Suprapubic skin (tissue), 4 donors: ENCODE measurements at regions not wholly inside any gene's neighbourhood (a gene's known extent, or its start where the extent isn't known, plus 50 kb on each side); places are given as distances from the start of the nearest gene placed in this dataset.

Experiments used
- DNase-seq, 2 donors: peaks; one replicate each; pipeline ENCODE4 v3.0.0-alpha.2; 2019; ENCODE audit warnings: low spot score in 2 of 2
- H3K27ac ChIP-seq: fragments of 200-600 bp; sonication (generic); one replicate; pipeline ENCODE4 v1.5.1; 2019
- H3K27me3 ChIP-seq: fragments of 200-600 bp; sonication (generic); one replicate; pipeline ENCODE4 v1.5.1; 2019
- H3K36me3 ChIP-seq: fragments of 200-600 bp; sonication (generic); one replicate; pipeline ENCODE4 v1.5.1; 2019
- H3K4me1 ChIP-seq: fragments of 200-600 bp; sonication (generic); one replicate; pipeline ENCODE4 v1.5.1; 2019
- H3K4me3 ChIP-seq: fragments of 200-600 bp; sonication (generic); one replicate; pipeline ENCODE4 v1.5.1; 2019; ENCODE audit warnings: mild to moderate bottlenecking
- H3K9me3 ChIP-seq: fragments of 200-600 bp; sonication (generic); one replicate; pipeline ENCODE4 v1.5.1; 2019
- EP300 ChIP-seq: sonication (generic); formaldehyde crosslinking; IDR thresholded peaks from one replicate; pipeline ENCODE4 v1.6.1; 2017; ENCODE audit warnings: antibody characterized with exemption
- POLR2A ChIP-seq, 2 donors: fragments of 450-650 bp; IDR thresholded peaks; one replicate each; pipeline ENCODE4 v1.6.1; 2017; ENCODE audit warnings: antibody characterized with exemption in 2 of 2, mild to moderate bottlenecking in 2 of 2, moderate library complexity in 2 of 2
- POLR2AphosphoS5 ChIP-seq, 3 donors: sonication (generic); formaldehyde crosslinking; IDR thresholded peaks; one replicate each; pipeline ENCODE4 v1.6.1; 2017; ENCODE audit warnings: antibody characterized with exemption in 3 of 3
- WGBS: methylation state at CpG from one replicate; pipeline ENCODE4 v1.1.5; 2018; 5-methylcytosine and 5-hydroxymethylcytosine counted together
- TF ChIP-seq, protein P1 (sequence below), 2 donors: fragments of 200-600 bp in 1 of 2; fragments of 450-650 bp in 1 of 2; sonication (generic) in 1 of 2; IDR thresholded peaks; one replicate each; pipeline ENCODE4 v1.5.1; 2016 to 2019; ENCODE audit warnings: antibody characterized with exemption in 2 of 2, mild to moderate bottlenecking in 1 of 2, moderate library complexity in 1 of 2

DNA sequence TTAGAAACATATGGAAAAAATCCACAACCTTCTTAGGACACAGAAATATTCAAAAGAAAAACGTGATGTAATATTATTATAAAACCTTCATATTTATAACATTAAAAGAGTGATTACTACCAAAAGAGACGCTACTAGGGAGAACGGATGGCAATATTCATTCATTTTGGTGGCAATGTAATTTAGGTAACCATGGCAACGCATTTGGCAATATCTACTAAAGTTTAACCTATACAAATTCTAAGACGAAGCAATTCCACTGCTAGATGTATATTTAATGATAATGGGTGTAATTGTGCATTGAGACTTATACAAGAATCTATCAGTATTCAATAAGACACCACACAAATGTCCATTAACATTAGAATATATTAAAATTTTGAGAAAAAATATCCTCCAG, 709.4 kb downstream of the ARAP2 start:
- Histone ChIP-seq H3K4me1 (no peaks in the 10 kb centered on the region), H3K36me3 (no peaks in the 10 kb centered on the region), H3K4me3 (no peak overlapping the region), H3K27ac (no peak overlapping the region), H3K27me3 (no peaks in the 10 kb centered on the region), H3K9me3 (no peaks in the 10 kb centered on the region)
- TF ChIP-seq POLR2AphosphoS5 (IDR thresholded peaks at IDR 0.05) = no peak
- TF ChIP-seq POLR2A (IDR thresholded peaks at IDR 0.05) = no peak
- no peak for TF ChIP-seq EP300
- TF ChIP-seq, protein P1, sequence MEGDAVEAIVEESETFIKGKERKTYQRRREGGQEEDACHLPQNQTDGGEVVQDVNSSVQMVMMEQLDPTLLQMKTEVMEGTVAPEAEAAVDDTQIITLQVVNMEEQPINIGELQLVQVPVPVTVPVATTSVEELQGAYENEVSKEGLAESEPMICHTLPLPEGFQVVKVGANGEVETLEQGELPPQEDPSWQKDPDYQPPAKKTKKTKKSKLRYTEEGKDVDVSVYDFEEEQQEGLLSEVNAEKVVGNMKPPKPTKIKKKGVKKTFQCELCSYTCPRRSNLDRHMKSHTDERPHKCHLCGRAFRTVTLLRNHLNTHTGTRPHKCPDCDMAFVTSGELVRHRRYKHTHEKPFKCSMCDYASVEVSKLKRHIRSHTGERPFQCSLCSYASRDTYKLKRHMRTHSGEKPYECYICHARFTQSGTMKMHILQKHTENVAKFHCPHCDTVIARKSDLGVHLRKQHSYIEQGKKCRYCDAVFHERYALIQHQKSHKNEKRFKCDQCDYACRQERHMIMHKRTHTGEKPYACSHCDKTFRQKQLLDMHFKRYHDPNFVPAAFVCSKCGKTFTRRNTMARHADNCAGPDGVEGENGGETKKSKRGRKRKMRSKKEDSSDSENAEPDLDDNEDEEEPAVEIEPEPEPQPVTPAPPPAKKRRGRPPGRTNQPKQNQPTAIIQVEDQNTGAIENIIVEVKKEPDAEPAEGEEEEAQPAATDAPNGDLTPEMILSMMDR (IDR thresholded peaks at IDR 0.05) = no peak
- no peak for DNase-seq
- WGBS = 73% methylated on average over 5 of the region's 5 CpGs

GRCh38 chr4:35538807-35539206, 705.5 kb downstream of the ARAP2 start:
- no peak for DNase-seq
- no peak overlapping the region for H3K4me3 ChIP-seq
- H3K27me3 ChIP-seq = no peaks in the 10 kb centered on the region
- H3K27ac ChIP-seq = no peak overlapping the region
- TF ChIP-seq POLR2AphosphoS5 (IDR thresholded peaks at IDR 0.05) (no peak), EP300 (no peak), POLR2A (IDR thresholded peaks at IDR 0.05) (no peak)
- TF ChIP-seq, protein P1 (IDR thresholded peaks at IDR 0.05) = no peak
- H3K4me1 ChIP-seq = no peaks in the 10 kb centered on the region
- no peaks in the 10 kb centered on the region for H3K36me3 ChIP-seq
- 80% methylated on average over 4 of the region's 4 CpGs for WGBS
- no peaks in the 10 kb centered on the region for H3K9me3 ChIP-seq

GRCh38 chr4:35539404-35540055, 704.8 kb downstream of the ARAP2 start:
- TF ChIP-seq EP300 (no peak), POLR2AphosphoS5 (IDR thresholded peaks at IDR 0.05) (no peak), POLR2A (IDR thresholded peaks at IDR 0.05) (no peak)
- TF ChIP-seq, protein P1 (IDR thresholded peaks at IDR 0.05) = no peak
- no peak overlapping the region for H3K27ac ChIP-seq
- DNase-seq = no peak
- H3K4me3 ChIP-seq = no peak overlapping the region
- no peaks in the 10 kb centered on the region for H3K9me3 ChIP-seq
- no peaks in the 10 kb centered on the region for H3K27me3 ChIP-seq
- WGBS = 85% methylated on average over 5 of the region's 5 CpGs
- no peaks in the 10 kb centered on the region for H3K4me1 ChIP-seq
- H3K36me3 ChIP-seq = no peaks in the 10 kb centered on the region

DNA sequence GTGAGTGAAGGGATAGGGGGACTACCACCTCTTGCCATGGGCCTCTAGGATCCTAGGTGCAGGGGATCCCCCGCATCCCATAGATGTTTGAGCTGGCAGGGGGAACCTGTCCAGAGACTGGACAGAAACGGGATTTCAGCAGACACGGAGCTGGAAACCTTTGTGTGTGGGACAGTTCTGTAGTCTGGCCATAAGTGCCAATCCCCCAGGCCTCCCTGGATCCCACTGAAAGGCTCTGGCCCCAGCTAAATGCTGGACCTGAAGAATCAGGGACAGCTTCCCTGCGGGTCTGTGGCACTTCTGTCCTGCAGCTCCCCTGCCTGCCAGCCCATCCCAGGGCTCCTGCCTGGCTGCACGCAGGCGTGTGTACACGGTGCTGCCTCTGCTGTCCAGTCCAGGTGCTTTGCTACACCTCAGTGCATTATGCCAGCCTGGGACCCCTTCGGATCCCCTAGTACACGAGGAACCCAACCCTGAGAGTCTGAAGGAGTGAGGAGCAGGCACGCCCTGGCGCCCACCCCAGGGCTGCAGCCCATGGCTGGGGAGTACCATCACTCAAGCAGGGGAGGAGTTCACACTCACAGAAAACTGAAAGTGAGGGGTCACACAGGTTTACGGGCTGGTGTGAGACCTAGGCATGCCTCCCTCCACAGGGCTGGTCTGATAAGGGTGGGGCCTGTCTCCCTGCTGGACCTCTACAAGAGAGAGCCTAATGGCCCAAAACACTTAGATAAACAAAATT, 703.0 kb downstream of the ARAP2 start:
- H3K27me3 ChIP-seq = no peaks in the 10 kb centered on the region
- no peaks in the 10 kb centered on the region for H3K4me1 ChIP-seq
- 92% methylated on average over 10 of the region's 12 CpGs for WGBS
- H3K36me3 ChIP-seq = no peaks in the 10 kb centered on the region
- no peak overlapping the region for H3K4me3 ChIP-seq
- H3K27ac ChIP-seq = no peak overlapping the region
- no peaks in the 10 kb centered on the region for H3K9me3 ChIP-seq
- no peak for DNase-seq
- TF ChIP-seq, protein P1 (IDR thresholded peaks at IDR 0.05) = no peak
- TF ChIP-seq POLR2A (IDR thresholded peaks at IDR 0.05) = no peak
- TF ChIP-seq EP300 = no peak
- no peak for TF ChIP-seq POLR2AphosphoS5 (IDR thresholded peaks at IDR 0.05)

GRCh38 chr4:35541888-35542213, 702.5 kb downstream of the ARAP2 start:
- no peaks in the 10 kb centered on the region for H3K27me3 ChIP-seq
- DNase-seq = no peak
- TF ChIP-seq EP300 (no peak), POLR2A (IDR thresholded peaks at IDR 0.05) (no peak), POLR2AphosphoS5 (IDR thresholded peaks at IDR 0.05) (no peak)
- TF ChIP-seq, protein P1 (IDR thresholded peaks at IDR 0.05) = no peak
- WGBS = 92% methylated on average over 5 of the region's 5 CpGs
- no peaks in the 10 kb centered on the region for H3K36me3 ChIP-seq
- no peak overlapping the region for H3K27ac ChIP-seq
- no peaks in the 10 kb centered on the region for H3K9me3 ChIP-seq
- H3K4me3 ChIP-seq = no peak overlapping the region
- no peaks in the 10 kb centered on the region for H3K4me1 ChIP-seq
